GM12872 (cell line): ENCODE measurements at regions not wholly inside any gene's neighbourhood (a gene's known extent, or its start where the extent isn't known, plus 50 kb on each side); places are given as distances from the start of the nearest gene placed in this dataset.

Experiments
- TF ChIP-seq, protein P1 (sequence below): IDR thresholded peaks from 3 replicates; pipeline ENCODE4 v1.5.1; 2011; ENCODE audit warnings: low read depth, mild to moderate bottlenecking, low read length, moderate library complexity; ENCODE audit not compliant: insufficient read depth

DNA sequence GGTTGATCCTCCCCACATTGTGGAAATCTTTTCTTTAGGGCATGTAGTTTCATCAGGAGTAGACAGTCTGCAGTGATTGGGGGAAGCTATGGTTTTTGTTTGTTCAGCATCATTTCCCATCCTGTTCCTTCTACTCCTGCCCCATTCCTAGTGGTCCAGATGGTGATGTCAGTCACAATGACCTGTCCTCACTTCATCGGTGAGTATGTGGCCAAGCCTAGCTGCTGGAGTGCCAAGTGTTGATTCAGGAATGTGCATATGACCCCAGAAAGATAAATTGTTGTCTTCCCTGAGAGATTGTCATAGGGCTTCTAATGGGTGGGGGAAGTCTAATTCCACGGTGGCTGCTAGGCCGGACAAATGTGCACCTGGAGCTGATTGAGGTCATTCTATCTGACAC lies 130.6 kb upstream of the FAT1 start:
- TF ChIP-seq, protein P1, sequence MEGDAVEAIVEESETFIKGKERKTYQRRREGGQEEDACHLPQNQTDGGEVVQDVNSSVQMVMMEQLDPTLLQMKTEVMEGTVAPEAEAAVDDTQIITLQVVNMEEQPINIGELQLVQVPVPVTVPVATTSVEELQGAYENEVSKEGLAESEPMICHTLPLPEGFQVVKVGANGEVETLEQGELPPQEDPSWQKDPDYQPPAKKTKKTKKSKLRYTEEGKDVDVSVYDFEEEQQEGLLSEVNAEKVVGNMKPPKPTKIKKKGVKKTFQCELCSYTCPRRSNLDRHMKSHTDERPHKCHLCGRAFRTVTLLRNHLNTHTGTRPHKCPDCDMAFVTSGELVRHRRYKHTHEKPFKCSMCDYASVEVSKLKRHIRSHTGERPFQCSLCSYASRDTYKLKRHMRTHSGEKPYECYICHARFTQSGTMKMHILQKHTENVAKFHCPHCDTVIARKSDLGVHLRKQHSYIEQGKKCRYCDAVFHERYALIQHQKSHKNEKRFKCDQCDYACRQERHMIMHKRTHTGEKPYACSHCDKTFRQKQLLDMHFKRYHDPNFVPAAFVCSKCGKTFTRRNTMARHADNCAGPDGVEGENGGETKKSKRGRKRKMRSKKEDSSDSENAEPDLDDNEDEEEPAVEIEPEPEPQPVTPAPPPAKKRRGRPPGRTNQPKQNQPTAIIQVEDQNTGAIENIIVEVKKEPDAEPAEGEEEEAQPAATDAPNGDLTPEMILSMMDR = no peak

DNA sequence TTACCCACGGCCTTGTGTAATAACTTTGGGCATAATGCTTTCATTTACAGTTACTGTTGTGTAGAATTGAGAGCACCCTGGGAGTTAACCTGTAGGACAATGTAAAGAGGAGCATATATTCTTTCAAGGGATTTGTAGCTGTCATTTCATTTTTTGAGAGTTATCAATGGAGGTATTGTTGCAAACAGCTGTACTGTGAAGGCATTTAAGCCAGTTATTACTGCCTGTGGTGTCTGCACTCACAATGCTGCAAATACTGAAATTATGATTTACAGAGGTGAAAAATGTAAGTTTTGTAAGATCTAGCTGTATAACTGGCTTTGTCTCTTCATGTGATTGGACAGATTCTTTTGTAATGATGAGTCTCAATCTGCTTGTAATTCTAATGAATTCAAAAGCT lies 131.5 kb upstream of the FAT1 start:
- TF ChIP-seq, protein P1 = no peak

DNA sequence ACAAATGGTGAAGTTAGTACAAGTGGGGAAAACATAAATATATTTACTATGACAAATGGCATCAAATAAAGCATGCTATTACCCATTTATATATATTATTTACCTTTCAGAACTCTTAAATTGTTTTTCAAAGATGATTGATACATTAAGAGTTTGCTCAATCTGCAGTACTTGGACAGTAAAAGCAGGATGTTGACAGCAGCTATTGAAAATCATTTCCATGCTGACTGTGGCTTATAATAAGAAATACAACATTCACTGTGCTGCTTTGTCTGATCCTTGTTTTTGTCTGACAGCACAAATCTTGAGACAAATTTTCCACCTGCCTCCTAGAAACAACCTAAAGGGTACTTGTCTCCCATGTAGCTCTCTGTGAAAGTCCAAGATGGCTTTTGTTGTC lies 134.1 kb upstream of the FAT1 start:
- TF ChIP-seq, protein P1 = no peak

DNA sequence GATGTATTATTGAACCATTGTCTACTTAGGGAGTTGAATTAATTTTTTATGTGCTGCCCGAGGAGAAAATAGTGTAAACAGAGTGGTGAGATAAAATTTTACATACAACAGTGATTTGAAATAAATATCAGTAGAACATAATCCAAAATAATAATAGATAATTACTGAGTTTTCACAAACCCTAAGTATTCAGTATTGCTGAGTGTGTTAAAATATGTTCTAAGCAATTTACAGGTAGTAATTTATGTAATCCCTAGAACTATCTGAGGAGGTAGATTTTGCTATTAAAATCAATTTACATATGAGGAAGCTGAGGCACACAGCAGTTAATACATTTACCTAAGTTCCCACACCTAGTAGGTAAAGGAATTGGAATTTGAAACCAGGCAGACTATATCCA lies 134.7 kb upstream of the FAT1 start:
- TF ChIP-seq, protein P1 = no peak

DNA sequence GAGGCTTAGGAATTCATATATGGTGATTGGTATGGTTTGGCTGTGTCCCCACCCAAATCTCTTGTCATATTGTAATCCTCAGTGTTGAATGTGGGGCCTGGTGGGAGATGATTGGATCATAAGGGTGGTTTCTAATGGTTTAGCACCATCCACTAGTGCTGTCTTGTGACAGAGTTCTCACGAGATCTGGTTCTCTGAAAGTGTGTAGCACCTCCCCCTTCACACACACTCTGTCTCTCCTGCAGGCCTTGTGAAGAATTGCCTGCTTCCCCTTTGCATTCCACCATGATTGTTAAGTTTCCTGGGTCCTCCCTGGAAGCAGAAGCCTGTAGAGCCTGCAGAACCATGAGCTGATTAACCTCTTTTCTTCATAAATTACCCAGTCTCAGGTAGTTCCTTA lies 135.8 kb upstream of the FAT1 start:
- TF ChIP-seq, protein P1 = no peak

DNA sequence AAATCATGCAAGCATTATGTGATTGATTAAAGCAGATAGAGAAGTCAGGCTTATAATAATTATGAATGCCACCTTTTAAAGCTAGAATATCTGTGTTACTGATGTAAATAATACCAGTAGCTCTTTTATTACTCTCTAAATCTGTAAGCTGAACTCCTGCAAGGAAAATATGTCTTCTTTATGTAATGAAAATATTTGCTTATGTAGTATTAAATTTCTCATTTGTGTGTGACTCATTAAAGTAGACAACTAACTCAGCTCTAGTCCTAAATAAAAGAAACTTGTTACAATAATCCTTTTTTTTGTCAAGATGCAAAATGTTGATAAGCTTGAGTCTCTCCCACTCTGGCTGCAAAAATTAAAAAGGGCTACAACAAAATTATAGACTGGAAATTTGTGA lies 137.7 kb upstream of the FAT1 start:
- TF ChIP-seq, protein P1 = no peak

DNA sequence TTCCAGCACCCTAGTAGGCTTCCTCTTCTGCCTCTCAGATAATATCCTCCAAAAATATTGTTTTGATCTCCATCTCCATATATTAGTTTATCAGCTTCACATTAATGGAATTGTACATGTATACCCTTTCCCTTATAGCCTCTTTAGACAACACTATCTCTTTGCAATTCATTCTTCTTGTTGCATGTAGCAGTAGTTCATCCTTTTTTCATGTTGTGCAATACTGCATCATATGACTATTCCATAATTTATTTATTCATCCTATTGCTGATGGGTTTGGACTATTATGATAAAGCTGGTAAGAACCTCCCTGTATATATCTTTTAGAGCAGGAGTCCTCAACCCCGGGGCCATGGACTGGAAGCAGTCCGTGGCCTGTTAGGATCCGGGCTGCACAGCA lies 148.2 kb upstream of the FAT1 start:
- TF ChIP-seq, protein P1 = no peak

DNA sequence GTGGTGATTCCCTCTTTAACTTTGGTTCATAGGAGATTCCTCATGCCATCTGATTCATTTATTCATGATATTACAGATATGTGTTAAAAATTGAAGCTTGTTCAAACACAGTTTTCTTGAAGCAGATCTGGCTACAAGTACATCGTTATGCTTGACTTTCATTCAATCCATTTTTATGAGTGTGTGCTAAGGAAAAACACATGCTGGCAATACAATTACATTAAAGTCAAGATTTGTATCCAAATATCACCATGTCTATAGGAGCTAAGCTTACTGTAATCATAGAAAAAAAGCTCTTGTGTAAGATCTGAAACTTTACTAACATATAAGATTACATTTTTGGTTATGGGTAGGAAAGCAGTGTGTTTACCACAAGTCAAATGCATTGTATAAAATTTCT lies 151.8 kb upstream of the FAT1 start:
- TF ChIP-seq, protein P1 = no peak
